Activated T-cell treated with anti-CD3 and anti-CD28 coated beads, Interleukin-2, amount 50 U/mL, for 24 hours (primary cell): ENCODE measurements at regions not wholly inside any gene's neighbourhood (a gene's known extent, or its start where the extent isn't known, plus 50 kb on each side); places are given as distances from the start of the nearest gene placed in this dataset.
"Not testable (repeated sequence)": the region's sequence is repeated elsewhere in the genome, so short reads cannot be mapped to it uniquely, and the experiment has no call there.

ENCODE experiments used
- DNase-seq: peaks from one replicate; pipeline ENCODE4 v3.0.0-alpha.2; 2020
- H3K27ac Mint-ChIP-seq: 2 replicates; pipeline ENCODE4 v1.8.0; 2020; ENCODE audit warnings: mild to moderate bottlenecking, mixed read lengths
- H3K27me3 Mint-ChIP-seq: 2 replicates; pipeline ENCODE4 v1.8.0; 2020; ENCODE audit warnings: mixed read lengths
- H3K36me3 Mint-ChIP-seq: 2 replicates; pipeline ENCODE4 v1.8.0; 2020; ENCODE audit warnings: low read depth, mixed read lengths
- H3K4me1 Mint-ChIP-seq: 2 replicates; pipeline ENCODE4 v1.8.0; 2020; ENCODE audit warnings: low read depth, mixed read lengths
- H3K4me3 Mint-ChIP-seq: 2 replicates; pipeline ENCODE4 v1.8.0; 2020; ENCODE audit warnings: mild to moderate bottlenecking, moderate library complexity, mixed read lengths
- H3K9me3 Mint-ChIP-seq: 2 replicates; pipeline ENCODE4 v1.8.0; 2020; ENCODE audit warnings: mixed read lengths

- no peaks in the 10 kb centered on the region for H3K36me3 Mint-ChIP-seq
- DNase-seq: no peak
- no peaks in the 10 kb centered on the region for H3K9me3 Mint-ChIP-seq
- no peaks in the 10 kb centered on the region for H3K4me1 Mint-ChIP-seq
- no peak overlapping the region for H3K27ac Mint-ChIP-seq
- H3K27me3 Mint-ChIP-seq: no peaks in the 10 kb centered on the region
- no peak overlapping the region for H3K4me3 Mint-ChIP-seq
Measured at GRCh38 chr19:20289186-20289585, 122.2 kb downstream of the ZNF486 start.

GRCh38 chr19:20287070-20287469 lies 120.1 kb downstream of the ZNF486 start:
- H3K9me3 Mint-ChIP-seq: peaks cover 5% of the 10 kb centered on the region
- H3K36me3 Mint-ChIP-seq: no peaks in the 10 kb centered on the region
- H3K27ac Mint-ChIP-seq: no peak overlapping the region

GRCh38 chr19:20285876-20286275 lies 118.9 kb downstream of the ZNF486 start:
- not testable (repeated sequence) for DNase-seq, H3K27me3 Mint-ChIP-seq, H3K9me3 Mint-ChIP-seq, H3K4me1 Mint-ChIP-seq, H3K4me3 Mint-ChIP-seq, H3K36me3 Mint-ChIP-seq, H3K27ac Mint-ChIP-seq

More at GRCh38 chr19:20287070-20287469, 120.1 kb downstream of the ZNF486 start:
- H3K4me1 Mint-ChIP-seq: no peaks in the 10 kb centered on the region
- H3K4me3 Mint-ChIP-seq: no peak overlapping the region
- no peaks in the 10 kb centered on the region for H3K27me3 Mint-ChIP-seq
- no peak for DNase-seq

- H3K36me3 Mint-ChIP-seq: no peaks in the 10 kb centered on the region
- H3K27ac Mint-ChIP-seq: no peak overlapping the region
- H3K27me3 Mint-ChIP-seq: no peaks in the 10 kb centered on the region
- H3K9me3 Mint-ChIP-seq: peaks cover 5% of the 10 kb centered on the region
- no peak overlapping the region for H3K4me3 Mint-ChIP-seq
- DNase-seq: no peak
- no peaks in the 10 kb centered on the region for H3K4me1 Mint-ChIP-seq
Measured at GRCh38 chr19:20279516-20279915, 112.5 kb downstream of the ZNF486 start.

- Mint-ChIP-seq H3K4me1 (no peaks in the 10 kb centered on the region), H3K9me3 (peaks cover 5% of the 10 kb centered on the region), H3K4me3 (no peak overlapping the region), H3K36me3 (no peaks in the 10 kb centered on the region), H3K27me3 (no peaks in the 10 kb centered on the region), H3K27ac (no peak overlapping the region)
- no peak for DNase-seq
Measured at GRCh38 chr19:20278342-20278741, 111.3 kb downstream of the ZNF486 start.

GRCh38 chr19:20276732-20277082 lies 109.7 kb downstream of the ZNF486 start:
- not testable (repeated sequence) for H3K4me3 Mint-ChIP-seq, DNase-seq, H3K36me3 Mint-ChIP-seq, H3K27me3 Mint-ChIP-seq, H3K4me1 Mint-ChIP-seq, H3K27ac Mint-ChIP-seq, H3K9me3 Mint-ChIP-seq

- no peak overlapping the region for H3K4me3 Mint-ChIP-seq
- H3K9me3 Mint-ChIP-seq: no peaks in the 10 kb centered on the region
- no peaks in the 10 kb centered on the region for H3K4me1 Mint-ChIP-seq
- no peak for DNase-seq
- H3K27ac Mint-ChIP-seq: no peak overlapping the region
- H3K36me3 Mint-ChIP-seq: no peaks in the 10 kb centered on the region
- no peaks in the 10 kb centered on the region for H3K27me3 Mint-ChIP-seq
Measured at GRCh38 chr19:20276011-20276731, 109.2 kb downstream of the ZNF486 start.

GRCh38 chr19:20273951-20274570 lies 107.0 kb downstream of the ZNF486 start:
- Mint-ChIP-seq H3K27ac (no peak overlapping the region), H3K27me3 (no peaks in the 10 kb centered on the region), H3K9me3 (no peaks in the 10 kb centered on the region), H3K4me1 (no peaks in the 10 kb centered on the region), H3K4me3 (no peak overlapping the region), H3K36me3 (no peaks in the 10 kb centered on the region)
- no peak for DNase-seq

- H3K4me1 Mint-ChIP-seq: no peaks in the 10 kb centered on the region
- H3K9me3 Mint-ChIP-seq: no peaks in the 10 kb centered on the region
- H3K27me3 Mint-ChIP-seq: no peaks in the 10 kb centered on the region
- no peak overlapping the region for H3K4me3 Mint-ChIP-seq
- no peak for DNase-seq
- no peaks in the 10 kb centered on the region for H3K36me3 Mint-ChIP-seq
- H3K27ac Mint-ChIP-seq: no peak overlapping the region
Measured at GRCh38 chr19:20273376-20273775, 106.4 kb downstream of the ZNF486 start.

GRCh38 chr19:20272627-20273010 lies 105.6 kb downstream of the ZNF486 start:
- not testable (repeated sequence) for H3K4me1 Mint-ChIP-seq, H3K9me3 Mint-ChIP-seq, H3K27me3 Mint-ChIP-seq, H3K27ac Mint-ChIP-seq, H3K36me3 Mint-ChIP-seq, H3K4me3 Mint-ChIP-seq, DNase-seq

GRCh38 chr19:20271927-20272626 lies 105.1 kb downstream of the ZNF486 start:
- not testable (repeated sequence) for H3K4me3 Mint-ChIP-seq, H3K9me3 Mint-ChIP-seq, H3K4me1 Mint-ChIP-seq, H3K27ac Mint-ChIP-seq, DNase-seq, H3K36me3 Mint-ChIP-seq, H3K27me3 Mint-ChIP-seq

GRCh38 chr19:20271215-20271926 lies 104.4 kb downstream of the ZNF486 start:
- Mint-ChIP-seq H3K4me3 (no peak overlapping the region), H3K4me1 (no peaks in the 10 kb centered on the region), H3K36me3 (no peaks in the 10 kb centered on the region), H3K27me3 (no peaks in the 10 kb centered on the region), H3K27ac (no peak overlapping the region), H3K9me3 (no peaks in the 10 kb centered on the region)
- DNase-seq: no peak

GRCh38 chr19:20269461-20269860 lies 102.4 kb downstream of the ZNF486 start:
- no peaks in the 10 kb centered on the region for H3K27me3 Mint-ChIP-seq
- H3K9me3 Mint-ChIP-seq: no peaks in the 10 kb centered on the region
- H3K36me3 Mint-ChIP-seq: no peaks in the 10 kb centered on the region
- no peak overlapping the region for H3K27ac Mint-ChIP-seq
- no peaks in the 10 kb centered on the region for H3K4me1 Mint-ChIP-seq
- no peak for DNase-seq
- H3K4me3 Mint-ChIP-seq: no peak overlapping the region

GRCh38 chr19:20261513-20261912 lies 94.5 kb downstream of the ZNF486 start:
- H3K27ac Mint-ChIP-seq, H3K4me3 Mint-ChIP-seq, H3K9me3 Mint-ChIP-seq, H3K4me1 Mint-ChIP-seq, H3K36me3 Mint-ChIP-seq, DNase-seq: not testable (repeated sequence)
- peaks cover 18% of the 10 kb centered on the region for H3K27me3 Mint-ChIP-seq

GRCh38 chr19:20260738-20261137 lies 93.7 kb downstream of the ZNF486 start:
- DNase-seq, H3K4me1 Mint-ChIP-seq: not testable (repeated sequence)

More at GRCh38 chr19:20260738-20261137, 93.7 kb downstream of the ZNF486 start:
- H3K27ac Mint-ChIP-seq, H3K9me3 Mint-ChIP-seq, H3K36me3 Mint-ChIP-seq, H3K4me3 Mint-ChIP-seq: not testable (repeated sequence)
- peaks cover 18% of the 10 kb centered on the region for H3K27me3 Mint-ChIP-seq
